ENCODE measurements at regions not wholly inside any gene's neighbourhood (a gene's known extent, or its start where the extent isn't known, plus 50 kb on each side); places are given as distances from the start of the nearest gene placed in this dataset.

GRCh38 chr5:3102531-3102930 is 351.1 kb upstream of the IRX2 start:
- no peak for TF ChIP-seq CTCF (IDR thresholded peaks at IDR 0.05)
- no peak for TF ChIP-seq POLR2A (IDR thresholded peaks at IDR 0.05)
- TF ChIP-seq EP300 (IDR thresholded peaks at IDR 0.05) = no peak

Data from sigmoid colon (tissue), 4 donors.